Stimulated activated CD4-positive, alpha-beta T cell treated with anti-CD3 and anti-CD28 coated beads, TNF-alpha, amount 100 ng/mL, for 48 hours (primary cell): ENCODE measurements at regions not wholly inside any gene's neighbourhood (a gene's known extent, or its start where the extent isn't known, plus 50 kb on each side); places are given as distances from the start of the nearest gene placed in this dataset.
"Not testable (repeated sequence)": the region's sequence is repeated elsewhere in the genome, so short reads cannot be mapped to it uniquely, and the experiment has no call there.

Source experiments
- DNase-seq, 3 donors: peaks; one replicate each; pipeline ENCODE4 v3.0.0-alpha.2; 2020; ENCODE audit warnings: low read depth in 3 of 3

- no peak for DNase-seq
Observed at GRCh38 chr1:228546541-228547463, 59.6 kb downstream of the RNF187 start.

- DNase-seq, result no peak
Observed at GRCh38 chr1:228547464-228547792, 60.2 kb downstream of the RNF187 start.

- no peak for DNase-seq
Observed at GRCh38 chr1:228548788-228549187, 61.6 kb downstream of the RNF187 start.

- DNase-seq, result no peak
Observed at GRCh38 chr1:228552596-228553176, 65.5 kb downstream of the RNF187 start.

- DNase-seq, result no peak
Observed at GRCh38 chr1:228554107-228554506, 66.9 kb downstream of the RNF187 start.

GRCh38 chr1:228555074-228555994 is 68.2 kb downstream of the RNF187 start:
- peak in 1 of 3 donors; percentile 3 for DNase-seq

GRCh38 chr1:228556634-228557430 is 69.7 kb downstream of the RNF187 start:
- not testable (repeated sequence) for DNase-seq
